Activated CD4-positive, alpha-beta T cell treated with anti-CD3 and anti-CD28 coated beads, Interleukin-2, Interleukin-4, amounts not matched to agents 100 ng/mL and 50 ng/mL, durations not matched to agents 16 hours and 8 hours (primary cell): ENCODE measurements at regions not wholly inside any gene's neighbourhood (a gene's known extent, or its start where the extent isn't known, plus 50 kb on each side); places are given as distances from the start of the nearest gene placed in this dataset.
A peak's percentile ranks its signal among the peaks of the same experiment; 100 is the strongest.

Experiments
- DNase-seq: peaks from one replicate; pipeline ENCODE4 v3.0.0-alpha.2; 2020; ENCODE audit warnings: low spot score

DNA sequence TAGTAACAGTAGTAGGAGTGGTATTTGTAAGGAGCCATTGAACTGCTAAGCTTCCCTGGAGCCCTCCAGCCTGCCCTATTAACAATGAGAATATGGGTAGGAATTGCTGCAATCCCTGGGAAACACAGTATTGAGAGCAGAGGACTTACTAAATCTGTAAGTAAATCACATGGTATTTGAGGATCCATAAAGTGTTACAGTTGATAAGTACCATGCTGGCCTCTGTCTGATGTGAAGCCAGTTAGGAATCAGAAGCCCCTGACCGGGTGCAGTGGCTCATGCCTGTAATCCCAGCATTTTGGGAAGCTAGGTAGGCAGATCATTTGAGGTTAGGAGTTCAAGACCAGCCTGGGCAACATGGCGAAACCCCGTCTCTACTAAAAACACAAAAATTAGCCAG, 224.6 kb downstream of the C1D start:
- DNase-seq, result no peak

DNA sequence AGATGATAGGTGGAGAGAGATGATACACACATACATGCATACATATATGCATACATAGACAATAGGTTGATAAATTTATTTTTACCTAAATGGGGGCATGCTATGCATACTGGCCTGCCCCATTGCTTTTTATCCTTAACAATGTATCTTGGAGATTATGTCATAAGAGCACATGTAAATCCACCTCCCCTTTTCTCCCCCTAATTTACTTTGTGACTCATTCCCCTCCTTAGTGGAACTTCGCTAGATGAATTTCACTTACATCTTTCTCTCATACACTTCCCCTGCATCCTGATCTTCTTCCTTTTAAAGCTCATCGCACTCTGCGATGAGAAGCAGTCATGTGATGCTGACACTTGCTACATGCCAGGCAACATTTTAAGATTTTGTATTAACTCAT, 223.6 kb downstream of the C1D start:
- no peak for DNase-seq

DNA sequence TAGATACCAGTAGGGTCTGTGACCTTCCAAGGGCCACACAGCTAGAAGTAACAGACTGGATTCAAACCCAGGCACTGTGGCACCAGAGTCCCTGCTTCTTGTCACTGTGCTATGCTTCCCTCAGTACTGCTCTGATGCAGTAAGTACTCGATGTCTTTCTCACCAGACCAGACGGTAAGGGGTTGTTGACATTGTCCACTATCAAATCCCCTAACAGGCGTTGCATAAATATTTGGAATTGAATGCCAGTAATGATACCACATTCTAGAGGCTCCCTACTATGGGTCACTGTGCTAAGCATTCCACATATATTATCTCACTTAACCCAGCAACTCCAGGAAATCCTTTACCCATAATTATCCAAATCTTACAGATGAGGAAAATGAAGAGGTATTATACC, 223.1 kb downstream of the C1D start:
- DNase-seq, result no peak

DNA sequence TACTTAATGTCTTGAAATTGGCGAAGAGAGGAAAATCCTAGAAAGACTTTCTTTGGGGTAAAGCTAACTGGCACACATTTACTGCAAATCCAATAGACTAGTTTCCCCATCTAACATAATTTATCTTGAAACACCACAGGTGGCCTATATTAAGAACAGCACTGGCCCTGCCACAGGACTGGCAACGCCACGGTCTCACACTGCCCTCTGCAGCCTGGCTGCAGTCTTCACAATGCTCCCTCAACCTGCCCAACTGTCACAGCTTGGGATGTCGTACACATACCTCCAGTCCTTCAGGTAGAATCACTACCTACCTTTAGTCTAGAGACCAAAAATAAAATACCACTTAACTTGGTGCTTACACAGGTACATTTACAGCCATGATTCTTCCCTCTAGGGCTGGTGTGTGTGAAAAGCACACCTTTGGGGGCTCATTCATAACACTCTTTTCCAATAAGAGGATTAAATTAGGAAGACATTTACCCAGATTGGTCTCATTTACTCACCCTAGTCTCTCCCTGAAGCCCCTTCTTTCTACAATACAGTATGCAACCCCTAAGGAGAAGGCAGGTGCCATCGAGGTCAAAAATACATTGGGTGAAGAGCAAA, 222.2 kb downstream of the C1D start:
- DNase-seq, result peak; percentile 35

DNA sequence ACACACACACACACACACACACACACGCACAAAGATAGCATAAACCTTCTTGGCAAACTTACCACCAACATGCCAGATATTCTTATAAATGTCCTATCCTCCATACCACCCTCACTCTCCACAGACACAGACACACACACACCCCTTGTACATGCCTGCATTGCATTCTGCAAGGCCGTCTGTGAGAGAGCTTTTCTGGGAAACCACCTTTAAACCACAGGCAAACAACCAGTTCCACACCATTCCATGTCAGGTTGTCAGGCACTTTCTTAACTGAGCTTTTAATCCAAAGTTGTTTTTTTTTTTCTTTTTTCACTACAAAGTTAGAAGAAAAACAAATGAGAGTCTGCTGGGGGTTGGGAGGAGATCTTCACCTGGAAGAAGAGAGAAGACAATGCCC, 221.1 kb downstream of the C1D start:
- no peak for DNase-seq

DNA sequence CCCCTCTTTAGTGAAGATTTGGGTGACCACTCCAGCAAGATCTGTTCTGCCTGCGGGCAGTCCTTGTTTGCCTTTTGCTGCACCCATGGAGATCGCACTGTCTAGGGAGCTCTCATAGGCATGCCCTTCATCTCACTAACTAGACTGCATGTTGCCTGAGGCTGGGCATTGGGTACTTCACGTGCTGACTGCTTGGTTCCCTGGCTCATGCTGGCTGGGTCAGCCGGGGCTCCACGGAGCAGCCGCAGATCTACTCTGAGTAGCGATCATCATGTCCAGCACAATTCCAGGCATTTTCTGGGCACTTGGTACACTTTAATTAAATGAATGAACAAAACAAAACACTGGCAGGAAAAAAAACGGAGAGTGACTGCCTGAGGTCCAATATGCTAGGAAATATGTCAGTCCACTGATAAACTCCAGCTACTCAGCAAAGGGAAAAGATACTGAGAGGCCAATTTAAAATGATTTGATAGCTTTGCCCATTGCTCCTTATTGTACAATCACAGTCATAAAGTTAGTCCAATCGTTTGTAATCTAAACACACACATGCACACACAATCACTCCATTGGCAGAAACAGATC, 220.3 kb downstream of the C1D start:
- no peak for DNase-seq

DNA sequence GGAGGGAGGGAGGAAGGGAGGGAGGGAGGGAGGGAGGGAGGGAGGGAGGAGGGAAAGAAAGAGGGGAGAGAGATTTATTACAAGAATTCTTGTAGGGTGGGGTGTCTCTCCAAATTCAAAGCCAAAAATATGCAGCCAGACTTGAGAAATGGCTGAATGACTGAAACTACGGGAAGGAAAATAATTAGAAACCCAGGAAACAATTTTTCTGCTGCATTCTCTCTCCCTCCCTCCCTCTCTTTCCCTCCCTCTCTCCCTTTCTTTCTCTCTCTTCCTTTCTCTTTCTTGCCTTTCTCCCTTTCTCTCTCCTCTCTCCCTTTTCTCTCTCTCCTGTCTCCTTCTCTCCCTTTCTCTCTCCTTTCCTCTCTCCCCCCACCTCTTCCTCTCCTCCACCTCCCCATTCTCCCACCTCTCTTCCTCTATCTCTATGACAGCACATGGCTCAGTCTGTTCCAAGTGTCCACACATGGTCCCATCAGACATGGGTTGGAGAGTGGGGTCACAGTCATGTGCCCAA, 218.7 kb downstream of the C1D start:
- DNase-seq, result no peak

DNA sequence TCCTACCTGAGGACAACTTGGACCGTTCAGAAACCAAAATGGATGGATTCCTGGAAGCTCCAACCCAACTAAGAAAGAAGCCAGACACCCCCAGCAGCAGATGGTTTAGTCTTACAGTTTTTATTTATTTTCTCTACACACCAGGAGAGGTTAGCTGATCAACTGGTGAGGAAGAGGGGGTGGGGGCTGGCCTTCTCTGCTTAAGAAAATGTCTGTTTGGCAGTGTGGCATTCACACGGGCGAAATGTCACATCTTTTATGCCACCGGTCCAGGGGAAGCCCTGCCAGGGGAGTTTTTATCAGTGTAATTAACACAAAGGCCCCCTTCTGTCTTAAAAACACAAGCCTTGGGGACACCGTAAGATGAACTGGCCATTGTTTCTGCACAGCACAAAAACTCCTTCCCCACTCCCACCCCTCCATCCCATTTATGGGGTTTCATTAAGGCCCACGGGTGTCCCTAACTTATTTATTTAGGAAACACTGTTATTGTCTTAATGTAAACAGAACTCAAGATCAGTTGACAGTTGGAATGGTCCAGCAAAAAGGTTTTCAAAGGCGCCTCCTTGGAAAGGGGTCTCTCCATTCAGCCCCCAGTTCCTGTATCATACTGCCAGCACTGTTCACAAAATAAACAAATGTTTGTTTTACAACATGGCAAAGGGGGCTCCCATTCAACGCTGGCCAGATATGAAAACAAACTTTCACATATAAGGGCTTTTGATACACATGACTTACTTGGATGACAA, 217.0 kb downstream of the C1D start:
- no peak for DNase-seq

DNA sequence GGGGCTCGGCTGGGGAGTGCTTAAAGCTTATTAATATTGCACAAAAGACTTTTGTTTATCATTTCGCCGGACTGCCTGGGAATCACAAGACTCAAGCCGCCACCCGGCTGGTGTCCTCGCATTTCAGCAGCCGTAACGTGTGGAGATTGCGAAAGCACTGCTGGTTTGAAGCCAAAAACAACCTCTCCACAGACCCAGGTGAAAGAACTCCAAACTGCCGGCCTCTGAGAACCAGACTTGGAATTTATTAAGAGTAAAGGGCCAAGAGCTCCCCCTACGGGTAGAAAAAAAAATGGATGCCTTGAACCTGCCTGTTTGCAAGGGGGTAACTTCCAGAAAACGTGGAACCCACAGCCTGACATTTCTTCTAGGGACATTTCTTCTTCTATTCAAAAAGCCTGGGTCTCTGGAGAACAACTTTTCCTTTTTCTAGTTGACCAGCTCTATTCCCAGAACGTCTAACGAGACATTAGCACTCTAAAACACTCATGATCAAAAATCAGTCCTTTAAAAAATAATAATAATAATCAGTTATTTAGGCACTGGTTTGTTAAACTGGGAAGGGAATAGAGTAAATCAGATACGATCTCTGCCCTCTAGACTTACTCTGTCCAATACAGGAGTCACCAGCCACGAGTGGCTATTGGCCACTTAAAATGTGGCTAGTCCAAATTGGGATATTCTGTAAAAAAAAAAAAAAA, 216.3 kb downstream of the C1D start:
- peak; percentile 38 for DNase-seq

DNA sequence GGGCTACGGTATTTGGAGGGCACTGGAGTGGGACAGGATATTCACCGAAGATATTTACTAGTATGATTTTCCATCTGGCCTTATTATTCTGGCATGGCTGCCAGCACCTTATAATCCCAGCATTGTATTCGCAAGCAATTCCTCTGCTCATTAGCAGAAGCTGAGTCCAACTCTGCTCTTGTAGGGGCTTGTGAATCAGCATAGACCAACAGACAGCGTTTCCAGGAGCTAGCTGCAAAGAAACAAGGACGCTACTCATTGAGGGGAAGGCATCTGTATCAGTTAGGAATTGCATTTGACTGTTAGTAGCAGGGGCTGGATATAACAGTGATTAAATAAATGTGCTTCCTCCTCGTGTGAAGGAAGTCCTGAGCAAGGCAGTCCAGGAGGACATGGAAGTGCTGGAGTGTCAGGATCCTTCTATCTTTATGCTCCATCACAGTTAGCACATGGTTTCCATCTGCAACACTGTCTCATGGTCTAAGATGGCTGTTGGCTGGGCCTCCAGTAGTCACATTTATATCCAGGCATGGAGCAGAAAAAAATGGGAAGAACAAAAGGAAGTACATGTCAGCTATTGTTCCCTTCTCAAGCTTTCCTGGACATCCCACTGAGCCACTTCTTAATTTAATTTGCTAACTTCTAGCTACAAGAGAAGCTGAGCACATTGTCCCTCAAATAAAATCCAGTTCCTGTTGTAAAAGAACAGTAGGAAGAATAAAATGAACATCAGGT, 214.1 kb downstream of the C1D start:
- no peak for DNase-seq

DNA sequence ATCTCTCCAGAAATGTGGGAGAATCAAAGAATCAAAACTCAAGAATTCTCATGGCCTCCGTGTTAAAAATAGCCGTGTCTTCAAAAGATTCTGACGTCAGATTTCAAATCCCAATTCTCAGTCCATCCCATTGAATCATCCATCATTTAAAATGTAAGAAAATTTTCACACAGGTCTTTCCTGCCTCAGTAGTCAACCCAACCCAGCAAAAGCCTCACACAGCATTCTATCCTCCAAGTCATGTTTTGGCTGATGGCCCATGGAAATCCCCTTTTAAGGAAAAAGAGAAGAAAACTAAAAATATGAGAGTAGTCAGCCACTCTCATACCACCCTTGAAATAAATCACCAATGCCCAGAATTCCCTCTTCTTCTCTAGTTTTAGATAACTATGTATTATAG, 211.8 kb downstream of the C1D start:
- no peak for DNase-seq

DNA sequence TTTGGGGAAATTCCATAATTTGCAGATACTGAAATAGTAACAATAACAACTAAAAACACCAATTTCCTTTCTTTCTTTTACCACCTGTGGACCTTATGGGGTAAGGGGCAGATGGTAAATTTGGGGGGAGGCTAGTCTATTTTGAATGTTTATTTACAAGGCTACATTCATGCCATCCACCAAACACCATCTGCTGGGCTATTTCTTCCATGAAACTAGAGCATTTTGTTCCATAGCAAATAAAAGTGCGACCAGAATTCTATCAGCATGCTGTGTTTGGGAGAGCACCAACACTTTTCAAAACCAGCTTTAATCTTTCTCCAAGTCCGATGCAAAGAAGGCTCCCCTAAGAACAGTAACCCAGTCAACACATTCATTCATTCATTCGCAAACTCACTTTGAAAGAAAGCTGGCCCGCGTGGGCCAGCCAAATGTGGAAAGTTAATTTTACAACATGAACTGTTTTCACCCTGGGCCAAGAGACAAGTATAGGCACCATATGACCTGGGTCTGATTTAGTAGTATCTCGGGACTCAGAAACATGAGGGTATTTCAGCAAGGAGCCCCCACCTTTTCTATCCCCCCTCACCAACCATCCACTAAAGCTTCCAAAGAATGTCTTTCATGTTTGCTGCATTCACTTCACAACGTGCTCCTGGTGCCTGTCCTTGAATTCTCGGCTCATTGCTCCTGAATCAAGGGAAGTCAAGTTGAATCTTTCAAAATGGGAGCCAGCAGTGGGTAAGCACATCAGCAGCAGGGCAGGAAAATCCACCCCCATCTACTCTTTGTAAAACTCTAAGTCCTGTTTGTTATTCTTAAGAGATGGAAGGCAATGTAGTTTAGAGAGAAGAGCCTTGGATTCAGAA, 210.6 kb downstream of the C1D start:
- no peak for DNase-seq

DNA sequence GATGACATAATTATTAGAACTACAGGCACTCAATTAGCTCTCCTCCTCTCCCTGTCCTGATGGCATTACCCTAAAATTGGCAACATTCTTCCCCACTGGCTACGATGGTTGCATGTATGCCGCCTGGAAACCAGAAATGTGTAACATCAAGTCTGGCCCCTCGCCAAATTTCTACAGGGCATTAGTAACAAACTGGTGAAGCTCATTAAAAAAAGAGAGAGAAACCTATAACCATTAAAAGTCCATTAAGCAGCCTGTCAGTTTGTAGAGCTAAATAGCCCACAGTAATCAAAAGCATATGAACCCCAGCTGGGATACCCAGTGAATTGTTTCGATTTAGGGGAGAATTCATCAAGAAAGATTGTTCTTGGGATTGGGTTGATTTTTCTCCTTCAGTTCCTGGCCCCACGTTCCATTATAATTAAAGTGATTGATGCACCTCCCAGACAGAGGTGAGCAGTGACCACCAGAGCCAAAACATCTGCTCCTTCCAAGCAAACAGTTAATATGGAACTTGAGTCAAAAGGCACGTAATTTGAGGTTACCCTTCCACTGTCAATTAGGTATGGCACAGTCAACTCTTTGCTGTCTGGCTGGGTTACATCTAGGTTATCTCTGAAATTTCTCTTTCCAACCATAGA, 208.6 kb downstream of the C1D start:
- no peak for DNase-seq

DNA sequence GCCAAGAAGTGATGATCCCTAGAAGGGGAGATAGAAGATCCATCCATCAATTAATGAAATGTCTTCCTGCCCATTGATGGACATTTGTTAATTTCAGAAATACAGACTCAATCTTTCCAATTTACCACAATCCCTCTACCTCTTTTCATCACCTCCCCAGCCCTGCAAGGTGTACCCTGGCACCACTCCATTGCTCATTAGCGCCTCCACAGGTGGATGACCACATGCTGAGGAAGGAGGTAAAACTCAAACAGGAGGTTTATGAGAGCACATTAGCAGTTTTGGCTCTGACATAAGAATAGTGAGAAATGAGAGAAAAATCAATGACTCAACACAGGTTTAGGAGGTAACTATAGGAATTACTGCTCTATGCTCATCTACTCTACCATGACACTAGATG, 208.0 kb downstream of the C1D start:
- no peak for DNase-seq

DNA sequence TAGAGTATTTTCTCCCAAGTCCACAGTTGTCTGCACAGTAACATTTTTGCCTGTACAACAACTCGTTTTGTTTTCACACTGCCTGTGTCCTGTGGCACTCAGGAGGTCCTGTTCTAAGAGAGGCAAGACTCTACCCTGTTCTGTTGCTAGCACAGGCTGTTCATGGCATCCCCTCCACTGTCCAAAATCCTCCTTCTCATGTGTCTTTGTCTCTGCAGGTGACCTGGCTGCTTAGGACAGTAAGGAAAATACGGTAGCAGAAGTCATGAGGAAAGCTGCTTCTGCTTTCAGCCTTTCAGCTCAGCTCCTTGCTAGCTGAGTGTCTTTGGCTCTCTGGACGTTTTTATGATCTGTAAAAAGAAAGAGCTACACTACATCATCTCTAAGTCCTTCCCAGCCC, 205.9 kb downstream of the C1D start:
- no peak for DNase-seq

DNA sequence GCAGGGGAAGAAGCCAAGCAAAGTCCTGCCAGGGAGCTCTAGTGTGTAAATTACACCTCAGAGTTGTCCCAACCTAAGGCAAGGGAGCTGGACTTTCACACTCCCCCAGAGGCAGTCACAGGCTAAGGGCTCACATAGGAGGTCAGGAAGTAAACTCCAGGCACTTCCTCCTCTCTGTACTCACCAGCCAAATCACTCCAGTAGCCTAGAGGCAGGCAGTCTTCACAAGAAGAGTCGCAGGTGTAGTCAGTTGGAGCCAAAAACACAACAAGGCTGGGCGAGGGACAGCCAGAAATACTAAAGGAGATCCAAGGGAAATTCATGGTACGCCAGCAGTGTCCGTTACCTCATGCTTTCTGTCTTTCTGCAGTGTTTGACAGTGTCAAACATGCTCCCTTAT, 205.0 kb downstream of the C1D start:
- DNase-seq, result no peak

DNA sequence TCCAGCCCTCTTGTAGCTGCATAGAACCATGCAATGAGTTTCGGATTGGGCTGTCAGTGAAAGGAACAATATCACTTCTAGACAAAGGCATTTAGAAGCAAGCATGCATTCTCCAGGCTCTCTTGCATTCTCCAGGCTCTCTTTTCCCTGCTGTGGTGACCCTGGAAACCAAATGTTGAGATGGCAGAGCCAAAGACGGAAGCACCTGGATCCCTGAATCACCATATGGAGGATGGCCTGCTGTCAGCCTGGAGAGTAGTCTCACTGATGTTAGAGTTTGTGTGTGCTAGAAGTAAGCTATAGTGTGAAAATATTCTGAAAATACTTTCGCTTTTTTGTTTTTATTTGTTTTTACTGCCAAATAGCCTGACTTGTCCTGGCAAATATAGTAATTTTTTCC, 203.9 kb downstream of the C1D start:
- DNase-seq, result no peak

DNA sequence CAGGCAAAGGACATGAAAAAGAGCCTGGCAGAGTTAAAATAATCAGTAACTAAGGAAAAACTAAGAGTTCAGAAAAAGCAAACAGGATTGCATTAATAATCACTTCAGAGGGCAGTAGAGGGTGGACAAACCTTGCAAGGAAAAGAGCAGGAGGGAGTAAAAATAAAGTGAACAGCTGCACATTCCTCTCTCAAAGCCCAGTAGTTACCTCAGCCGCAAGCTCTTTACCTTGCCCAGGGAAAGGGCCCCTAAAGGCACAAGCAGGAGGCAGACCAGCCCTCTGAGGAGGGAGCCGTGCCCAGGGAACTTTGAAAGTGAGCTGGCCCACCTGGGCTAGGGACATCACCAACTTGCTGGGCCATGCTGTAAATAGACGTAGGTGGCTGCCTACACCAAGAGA, 196.9 kb downstream of the C1D start:
- no peak for DNase-seq

DNA sequence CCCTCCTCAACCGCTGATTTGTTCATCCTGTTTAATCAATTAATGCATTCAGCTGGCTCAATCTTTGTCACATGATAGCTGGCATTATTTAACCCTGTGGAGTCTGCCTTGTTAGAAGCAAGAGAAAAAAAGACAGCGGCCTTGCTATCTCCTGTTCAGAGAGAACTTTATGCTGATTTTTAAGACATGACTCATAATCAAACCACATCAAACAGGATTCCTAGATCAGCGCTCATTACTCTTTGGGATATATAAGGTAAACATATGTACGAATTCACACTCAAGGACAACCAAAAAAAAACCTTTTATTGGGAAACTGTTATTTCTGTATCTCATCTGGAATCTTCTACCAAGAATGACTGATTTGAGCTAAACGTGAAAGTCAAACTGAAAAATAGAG, 195.1 kb downstream of the C1D start:
- DNase-seq, result no peak

DNA sequence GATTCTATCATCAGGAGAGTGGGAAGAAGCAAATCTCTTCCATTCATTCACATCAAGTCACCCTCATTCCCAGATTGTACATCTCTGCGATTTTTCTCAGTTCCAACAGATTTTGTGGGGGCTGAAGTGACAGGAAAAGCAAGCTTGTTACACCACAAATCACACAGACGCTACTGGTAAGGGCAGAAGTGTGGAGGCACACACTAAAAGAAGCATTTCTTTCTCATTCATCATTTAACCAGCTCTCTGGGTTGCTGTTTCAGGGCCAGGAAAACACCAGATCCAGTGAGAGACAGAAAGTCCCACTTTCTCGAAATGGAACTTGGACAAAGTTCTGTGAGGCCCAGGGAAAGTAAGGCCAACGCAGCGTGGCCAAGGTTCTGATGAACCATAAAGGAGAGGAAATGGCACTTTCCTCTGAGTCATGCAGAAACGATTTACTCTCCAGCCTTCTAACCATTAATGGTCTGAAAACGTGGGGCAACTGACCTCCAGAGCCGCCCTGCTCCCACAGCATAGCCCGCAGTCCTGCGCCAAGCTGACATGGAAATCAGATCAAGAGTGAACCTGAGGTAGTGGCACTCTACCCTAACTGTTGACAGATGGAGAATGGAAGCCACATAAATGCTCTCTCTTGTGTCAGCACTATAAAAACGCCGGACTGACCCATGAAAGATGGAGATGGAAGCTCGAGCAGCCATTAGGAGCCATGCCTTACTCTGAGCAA, 191.0 kb downstream of the C1D start:
- DNase-seq, result no peak
